Muscle of arm (tissue), 1 donor: ENCODE measurements at regions not wholly inside any gene's neighbourhood (a gene's known extent, or its start where the extent isn't known, plus 50 kb on each side); places are given as distances from the start of the nearest gene placed in this dataset.

Experiments
- DNase-seq: peaks from one replicate; pipeline ENCODE4 v3.0.0-alpha.2; 2013

- no peak for DNase-seq
Observed at GRCh38 chr1:22349362-22350043, 102.1 kb upstream of the ZBTB40 start.

DNA sequence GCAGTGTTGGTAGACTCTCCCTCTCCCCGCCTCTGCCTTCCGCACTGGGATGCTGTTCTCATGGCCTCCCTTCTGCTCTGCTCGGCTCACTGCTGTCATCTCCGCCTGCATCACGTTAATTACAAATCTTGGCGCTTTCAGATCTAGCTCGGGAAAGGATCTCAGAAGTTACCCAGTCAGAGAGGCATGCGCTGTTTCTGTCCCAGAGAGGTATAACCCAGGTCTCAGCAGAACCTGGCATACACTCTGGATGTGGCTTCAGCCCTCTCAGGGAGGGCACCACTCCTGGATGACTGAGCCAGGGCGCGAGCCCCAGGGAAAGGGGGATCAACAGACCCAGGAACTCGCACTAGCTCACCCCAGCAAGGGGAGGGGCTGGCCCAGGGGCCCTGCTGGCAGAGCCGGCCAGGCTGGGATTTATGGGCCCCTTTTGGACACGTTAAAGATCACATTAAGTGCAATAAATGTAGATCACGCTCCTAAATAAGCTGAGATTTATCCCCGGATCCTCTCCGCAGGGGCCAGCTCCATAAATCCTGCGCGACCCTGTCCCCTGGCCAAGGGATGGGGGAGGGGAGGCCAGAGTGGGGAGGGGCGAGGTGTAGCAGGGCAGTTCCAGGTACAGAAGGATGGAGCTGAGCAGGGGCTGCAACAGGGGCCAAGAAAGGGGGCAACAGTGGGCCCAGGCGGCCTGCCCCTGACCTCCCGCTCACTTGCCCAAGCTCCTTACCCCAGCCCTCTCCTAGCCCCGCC lies 101.3 kb upstream of the ZBTB40 start:
- no peak for DNase-seq

DNA sequence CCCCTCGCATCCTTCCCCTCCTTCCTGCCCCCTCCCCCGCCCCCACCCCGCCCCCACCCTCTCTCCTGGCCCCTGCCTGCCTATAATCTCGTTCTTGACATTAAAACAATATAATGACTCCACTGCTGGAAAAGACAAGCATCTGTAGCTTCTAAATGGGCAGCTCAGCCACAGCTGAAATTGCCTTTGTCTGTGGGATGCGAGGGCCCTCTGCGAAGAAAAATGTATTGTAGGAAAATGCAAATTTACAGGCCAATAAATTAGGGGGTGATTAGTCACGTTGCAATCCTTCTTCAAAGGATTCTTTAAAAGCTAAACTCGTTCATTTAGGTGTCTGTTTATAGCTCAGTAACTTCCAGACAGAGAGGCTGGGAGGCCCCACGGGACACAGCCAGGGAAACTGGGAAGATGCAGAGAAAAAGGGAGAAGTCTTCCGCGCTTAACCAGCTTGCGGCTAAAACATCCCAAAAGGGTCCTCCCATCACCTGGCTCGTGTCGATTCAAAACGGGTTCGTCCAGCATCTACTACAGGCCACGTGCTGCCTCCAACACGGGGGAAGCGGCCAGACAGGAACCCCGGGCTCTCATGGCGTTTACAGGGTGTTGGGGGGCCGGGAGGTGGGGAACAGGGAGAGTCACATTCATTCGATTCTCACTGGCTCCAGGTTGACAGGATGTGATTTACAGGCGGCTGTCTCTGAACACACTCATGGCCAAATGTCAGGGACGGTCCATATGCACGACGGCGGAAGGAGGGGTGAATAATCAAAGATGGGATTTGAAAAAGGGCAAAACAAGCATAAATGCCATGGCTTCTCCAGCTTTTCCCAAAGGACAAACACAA lies 100.5 kb upstream of the ZBTB40 start:
- DNase-seq = no peak

DNA sequence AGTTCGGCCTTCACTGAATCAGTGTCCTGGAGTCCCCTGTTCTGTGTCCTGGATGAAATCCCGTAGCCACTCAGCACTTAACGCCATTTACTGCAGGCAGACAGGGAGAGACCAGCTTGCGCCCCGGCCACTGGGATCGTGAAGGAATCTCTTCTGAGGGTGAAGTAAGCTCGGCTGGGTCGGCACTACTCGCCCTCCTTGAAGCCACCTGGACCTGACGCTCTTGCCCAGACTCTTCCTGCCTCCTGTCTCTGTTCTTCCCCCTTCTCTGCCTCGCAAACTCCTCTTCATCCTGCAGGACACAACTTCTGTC lies 99.9 kb upstream of the ZBTB40 start:
- DNase-seq = no peak

- DNase-seq = no peak
Observed at GRCh38 chr1:22352355-22352754, 99.3 kb upstream of the ZBTB40 start.

- DNase-seq = no peak
Observed at GRCh38 chr1:22352896-22353295, 98.8 kb upstream of the ZBTB40 start.

GRCh38 chr1:22359427-22359826 lies 92.2 kb upstream of the ZBTB40 start:
- no peak for DNase-seq

DNA sequence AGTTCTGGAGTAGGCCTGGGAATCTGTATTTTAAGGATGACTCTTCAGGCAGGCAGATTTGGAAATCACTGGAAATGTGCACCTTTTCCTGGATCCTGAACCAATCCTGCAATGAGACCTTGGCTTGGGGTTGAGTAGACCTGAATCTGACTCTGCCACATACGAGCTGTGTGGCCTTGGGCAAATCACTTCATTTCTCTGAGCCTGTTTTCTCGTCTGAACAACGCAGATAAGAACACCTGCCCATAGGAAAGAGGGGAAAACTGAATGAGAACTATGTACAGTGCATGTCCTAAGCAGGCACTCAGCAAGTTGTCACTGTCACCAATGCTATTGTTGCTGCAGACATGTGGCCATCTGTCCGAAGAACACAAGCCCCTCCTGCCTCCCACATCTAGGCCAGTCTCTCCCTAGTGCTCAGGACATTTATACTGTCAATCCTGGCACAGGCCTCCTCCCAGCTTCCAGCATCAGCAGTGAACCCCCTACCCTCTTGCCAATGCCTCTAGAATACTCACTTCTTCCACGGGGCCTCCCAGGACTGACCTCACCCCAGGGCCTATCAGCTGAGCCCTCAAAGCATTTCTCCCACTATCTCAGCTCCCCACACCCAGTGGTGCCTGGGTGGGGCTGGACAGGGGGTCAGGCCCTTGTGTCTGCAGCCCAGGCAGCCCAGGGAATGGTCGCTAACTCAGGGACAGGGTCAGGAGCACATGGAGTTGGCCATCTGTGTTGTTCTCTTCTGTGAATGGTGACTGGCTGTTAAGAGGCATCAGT lies 88.8 kb upstream of the ZBTB40 start:
- DNase-seq = no peak

DNA sequence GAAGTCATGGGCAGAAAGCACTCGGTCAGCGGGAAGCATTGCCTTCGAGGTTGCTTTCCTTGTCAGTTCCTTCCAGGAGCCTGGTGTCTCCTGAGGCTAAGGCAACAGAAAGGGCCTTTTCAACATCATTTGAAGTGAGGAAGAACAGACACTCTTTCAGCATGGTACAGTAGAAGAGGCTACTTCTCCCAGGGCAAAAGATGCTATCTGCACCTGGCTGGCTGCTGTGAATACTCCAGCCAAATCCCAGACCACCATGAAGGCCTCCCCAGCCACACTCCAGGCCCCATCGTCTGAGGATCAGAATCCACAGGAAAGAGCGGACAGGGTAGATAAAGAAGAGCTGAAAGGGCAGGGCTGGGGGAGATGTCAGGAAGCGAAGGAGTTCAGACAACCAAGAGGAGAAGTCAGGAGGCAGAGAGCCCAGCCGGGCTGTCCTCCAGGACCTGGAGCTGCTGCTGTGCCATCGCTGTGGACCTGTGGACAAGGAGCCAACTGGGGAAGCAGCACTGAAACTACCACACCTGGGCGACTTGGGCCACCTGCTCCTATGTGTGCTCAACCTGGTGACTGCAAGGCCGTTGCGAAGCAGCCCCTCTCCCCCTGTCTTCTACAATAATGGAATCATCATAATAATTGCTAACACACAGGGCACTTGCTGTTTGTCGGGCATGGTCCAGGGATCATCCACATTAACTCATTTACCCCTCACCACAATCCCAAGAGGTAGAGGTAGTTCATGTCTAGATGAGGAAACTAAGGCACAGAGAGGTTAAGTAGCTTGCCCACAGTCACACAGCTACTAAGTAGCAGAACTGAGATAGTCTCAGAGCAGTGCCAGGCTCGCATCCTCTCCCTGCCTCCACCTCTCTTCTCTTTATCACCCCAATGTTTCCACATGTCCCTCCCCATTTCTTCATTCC lies 88.0 kb upstream of the ZBTB40 start:
- no peak for DNase-seq

DNA sequence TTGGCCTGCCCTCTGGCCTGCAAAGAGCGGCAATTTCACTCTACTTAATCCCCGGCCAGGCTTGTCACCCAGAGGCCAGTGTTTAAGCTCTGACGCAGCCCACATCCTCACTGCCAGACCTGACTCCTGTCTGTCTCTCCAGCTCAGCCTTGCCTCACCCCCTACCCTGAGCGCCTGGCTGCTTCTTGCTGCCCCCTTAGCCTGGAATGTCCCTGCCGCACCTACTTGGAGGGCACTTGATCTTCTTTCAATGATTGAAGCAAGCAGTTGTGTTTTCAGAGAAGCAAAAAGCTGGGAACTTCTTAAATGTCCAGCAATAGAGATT lies 87.4 kb upstream of the ZBTB40 start:
- DNase-seq = no peak

- no peak for DNase-seq
Observed at GRCh38 chr1:22364764-22365163, 86.9 kb upstream of the ZBTB40 start.

- no peak for DNase-seq
Observed at GRCh38 chr1:22365331-22366295, 86.0 kb upstream of the ZBTB40 start.

DNA sequence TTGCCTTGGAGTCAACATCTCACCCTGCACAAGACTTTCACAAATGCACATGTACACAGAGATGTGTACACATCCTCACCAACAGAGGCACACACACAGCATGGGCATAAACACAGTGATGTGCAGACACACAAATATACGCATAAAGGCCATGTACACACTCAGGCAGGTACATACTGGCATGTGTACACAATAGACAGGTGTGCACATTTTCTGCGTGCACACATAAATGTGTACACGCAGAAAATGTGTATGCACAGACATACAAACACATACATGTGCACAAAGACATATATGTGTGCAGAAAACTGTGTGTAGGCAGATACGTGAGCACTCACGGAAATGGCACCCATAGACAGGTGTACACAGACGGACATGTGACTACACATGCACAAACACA lies 85.3 kb upstream of the ZBTB40 start:
- DNase-seq = no peak

GRCh38 chr1:22368125-22368524 lies 83.5 kb upstream of the ZBTB40 start:
- no peak for DNase-seq

DNA sequence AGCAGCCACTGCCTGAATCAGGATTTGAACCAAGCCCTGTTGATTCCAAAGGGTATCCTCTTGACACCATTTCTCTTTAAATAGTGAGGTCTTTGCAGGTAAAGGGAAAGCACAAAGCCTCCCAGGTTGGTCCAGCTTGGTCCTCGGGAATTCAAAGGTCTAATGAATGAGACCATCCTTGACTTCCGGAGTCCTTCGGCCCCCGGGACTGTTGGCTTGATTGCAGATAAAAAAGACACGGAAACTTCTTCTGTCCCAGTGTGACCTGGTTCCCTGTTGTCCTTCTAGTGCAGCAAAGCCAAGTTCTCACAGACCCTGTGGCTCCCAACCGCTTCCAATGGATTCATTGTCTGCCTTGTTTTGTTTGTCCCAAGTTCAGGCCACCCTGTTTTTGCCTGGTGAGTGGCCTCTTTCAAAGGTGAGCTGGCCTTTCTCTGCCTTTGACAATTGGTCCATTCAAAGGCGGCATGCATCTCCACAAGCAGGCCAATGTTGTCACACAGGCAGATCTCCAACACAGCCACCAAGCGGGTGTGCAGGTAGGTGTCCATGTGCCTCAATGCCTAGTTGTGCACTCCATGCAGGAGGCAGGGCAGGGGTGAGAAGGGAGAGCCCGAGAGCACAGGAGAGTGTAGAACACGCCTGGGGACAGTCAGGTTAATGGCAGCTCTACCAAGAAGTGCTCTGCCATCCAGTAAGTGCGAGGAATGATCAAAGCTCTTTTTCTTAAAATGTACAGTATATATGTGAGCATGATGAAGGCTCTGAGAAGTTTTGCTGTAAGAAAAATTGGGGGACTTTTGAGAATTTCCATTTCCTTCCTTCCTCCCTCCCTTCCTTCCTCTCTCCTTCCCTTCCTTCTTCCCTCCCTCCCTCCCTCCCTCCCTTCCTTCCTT lies 82.1 kb upstream of the ZBTB40 start:
- DNase-seq = no peak

DNA sequence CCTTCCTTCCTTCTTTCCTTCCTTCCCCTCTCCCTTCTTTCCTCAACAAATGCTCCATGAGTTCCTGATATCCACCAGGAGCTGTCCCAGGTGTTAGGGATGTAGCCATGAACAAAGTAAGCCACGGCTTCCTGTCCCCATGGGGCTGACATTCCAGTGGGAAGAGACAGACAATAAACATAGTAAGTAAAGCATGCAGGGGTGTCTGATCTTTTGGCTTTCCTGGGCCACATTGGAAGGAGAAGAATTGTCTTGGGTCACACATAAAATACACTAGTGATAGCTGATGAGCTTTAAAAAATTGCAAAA lies 81.5 kb upstream of the ZBTB40 start:
- DNase-seq = no peak

GRCh38 chr1:22371408-22371807 lies 80.2 kb upstream of the ZBTB40 start:
- no peak for DNase-seq

DNA sequence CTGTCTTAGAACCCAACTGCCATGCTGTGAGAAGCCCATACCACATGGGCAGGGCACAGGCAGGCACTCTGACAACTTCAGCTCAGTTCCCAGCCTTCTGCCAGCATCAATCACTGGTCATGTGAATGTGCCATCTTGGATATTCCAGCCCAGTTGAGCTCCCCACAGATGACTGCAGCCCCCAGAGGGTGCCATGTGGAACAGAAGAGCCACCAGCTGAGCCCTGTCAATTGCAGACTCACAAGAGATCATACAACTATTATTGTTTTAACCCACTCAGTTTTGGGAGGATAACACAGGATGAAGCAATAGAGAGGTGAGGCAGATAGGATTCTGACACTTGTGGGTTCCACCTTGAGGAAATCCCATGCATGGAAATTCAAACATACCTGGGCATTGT lies 78.4 kb upstream of the ZBTB40 start:
- no peak for DNase-seq

GRCh38 chr1:22374001-22374400 lies 77.7 kb upstream of the ZBTB40 start:
- DNase-seq = no peak
